NCI-H748 treated with DMSO at 0.1 percent for 48 hours (cell line): ENCODE measurements at regions not wholly inside any gene's neighbourhood (a gene's known extent, or its start where the extent isn't known, plus 50 kb on each side); places are given as distances from the start of the nearest gene placed in this dataset.
"Not testable (repeated sequence)": the region's sequence is repeated elsewhere in the genome, so short reads cannot be mapped to it uniquely, and the experiment has no call there.

Experiments used
- DNase-seq: peaks from one replicate; lab custom pipeline; 2025; lab: John Stamatoyannopoulos, UW

DNA sequence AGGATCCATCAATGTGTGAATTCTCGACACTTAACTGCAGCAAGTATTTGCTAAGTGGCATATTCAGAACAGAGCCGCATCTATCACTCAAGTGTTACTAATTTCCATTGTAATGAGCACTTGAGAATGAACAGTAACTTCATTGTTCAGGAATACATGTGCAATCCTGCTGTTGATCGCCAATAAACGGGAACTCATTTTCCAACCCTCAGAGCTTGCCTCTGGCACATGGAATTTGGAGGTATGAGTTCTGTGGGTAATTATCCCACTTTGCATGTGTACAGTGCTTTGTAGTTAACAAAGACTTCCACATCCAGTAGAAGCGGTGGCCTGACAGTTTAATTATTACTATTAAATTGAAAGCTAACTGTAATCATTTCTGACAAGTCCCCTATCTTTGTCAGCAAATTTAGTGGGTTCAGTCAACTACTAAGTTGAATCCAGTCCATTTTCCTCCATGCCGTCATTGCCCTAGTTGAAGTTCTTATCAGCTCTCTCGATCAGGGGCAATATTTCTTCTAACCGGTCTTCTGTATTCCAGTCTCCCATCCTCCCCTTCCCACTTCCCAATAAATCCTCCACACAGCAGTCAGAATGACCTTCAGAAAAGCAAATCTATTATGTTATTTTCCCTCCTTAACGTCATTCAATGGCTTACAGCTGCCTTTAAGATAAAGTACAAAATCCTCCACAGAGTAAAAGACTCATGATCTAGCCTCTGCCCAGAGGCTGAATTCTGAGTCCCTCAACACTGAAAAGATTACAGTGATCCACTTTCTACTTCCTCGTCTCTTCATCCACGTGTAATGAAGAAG, 62.4 kb upstream of the GBA3 start:
- DNase-seq, result peak; percentile 21

GRCh38 chr4:22631167-22631566, 61.6 kb upstream of the GBA3 start:
- DNase-seq, result not testable (repeated sequence)

DNA sequence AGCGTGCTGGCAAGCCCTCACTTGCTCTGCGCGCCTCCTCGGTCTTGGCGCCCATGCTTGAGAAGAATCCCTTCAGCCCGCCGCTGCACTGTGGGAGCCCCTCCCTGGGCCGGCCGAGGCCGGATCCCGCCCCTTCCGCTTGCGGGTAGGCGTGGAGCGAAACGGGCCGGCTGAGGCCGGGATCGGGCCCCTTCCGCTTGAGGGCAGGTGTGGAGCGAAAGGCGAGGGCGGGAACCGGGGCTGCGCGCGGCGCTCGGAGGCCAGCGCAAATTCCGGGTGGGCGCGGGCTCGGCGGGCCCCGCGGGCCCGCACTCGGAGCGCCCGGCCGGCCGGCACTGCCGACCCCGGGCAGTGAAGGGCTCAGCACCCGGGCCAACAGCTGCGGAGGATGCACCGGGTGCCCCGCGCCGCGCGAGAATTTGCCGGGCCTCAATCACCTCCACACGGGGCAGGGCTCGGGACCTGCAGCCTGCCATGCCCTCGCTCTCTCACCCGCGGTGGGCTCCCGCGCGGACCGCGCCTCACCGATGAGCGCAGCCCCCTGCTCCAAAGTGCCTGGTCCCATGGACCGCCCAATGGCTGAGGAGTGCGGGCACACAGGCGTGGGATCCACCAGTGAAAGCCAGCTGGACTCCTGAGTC, 58.1 kb upstream of the GBA3 start:
- DNase-seq, result no peak

GRCh38 chr4:22635182-22635549, 57.6 kb upstream of the GBA3 start:
- peak; percentile 34 for DNase-seq

GRCh38 chr4:22635692-22636091, 57.0 kb upstream of the GBA3 start:
- no peak for DNase-seq

GRCh38 chr4:22637306-22637705, 55.4 kb upstream of the GBA3 start:
- DNase-seq, result no peak
